ENCODE measurements at regions not wholly inside any gene's neighbourhood (a gene's known extent, or its start where the extent isn't known, plus 50 kb on each side); places are given as distances from the start of the nearest gene placed in this dataset.

DNA sequence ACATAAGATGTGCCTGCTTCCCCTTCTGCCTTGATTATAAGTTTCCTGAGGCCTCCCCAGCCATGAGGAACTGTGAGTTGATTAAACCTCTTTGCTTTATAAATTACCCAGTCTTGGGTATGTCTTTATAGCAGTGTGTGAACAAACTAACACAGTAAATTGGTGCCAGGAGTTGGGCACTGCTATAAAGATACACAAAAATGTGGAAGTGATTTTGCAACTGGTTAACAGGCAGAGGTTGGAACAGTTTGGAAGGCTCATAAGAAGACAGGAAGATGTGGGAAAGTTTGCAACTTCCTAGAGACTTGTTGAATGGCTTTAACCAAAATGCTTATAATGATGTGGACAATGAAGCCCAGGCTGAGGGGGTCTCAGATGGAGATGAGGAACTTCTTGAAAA, 264.1 kb downstream of the DACT1 start:
- TF ChIP-seq, protein P1, sequence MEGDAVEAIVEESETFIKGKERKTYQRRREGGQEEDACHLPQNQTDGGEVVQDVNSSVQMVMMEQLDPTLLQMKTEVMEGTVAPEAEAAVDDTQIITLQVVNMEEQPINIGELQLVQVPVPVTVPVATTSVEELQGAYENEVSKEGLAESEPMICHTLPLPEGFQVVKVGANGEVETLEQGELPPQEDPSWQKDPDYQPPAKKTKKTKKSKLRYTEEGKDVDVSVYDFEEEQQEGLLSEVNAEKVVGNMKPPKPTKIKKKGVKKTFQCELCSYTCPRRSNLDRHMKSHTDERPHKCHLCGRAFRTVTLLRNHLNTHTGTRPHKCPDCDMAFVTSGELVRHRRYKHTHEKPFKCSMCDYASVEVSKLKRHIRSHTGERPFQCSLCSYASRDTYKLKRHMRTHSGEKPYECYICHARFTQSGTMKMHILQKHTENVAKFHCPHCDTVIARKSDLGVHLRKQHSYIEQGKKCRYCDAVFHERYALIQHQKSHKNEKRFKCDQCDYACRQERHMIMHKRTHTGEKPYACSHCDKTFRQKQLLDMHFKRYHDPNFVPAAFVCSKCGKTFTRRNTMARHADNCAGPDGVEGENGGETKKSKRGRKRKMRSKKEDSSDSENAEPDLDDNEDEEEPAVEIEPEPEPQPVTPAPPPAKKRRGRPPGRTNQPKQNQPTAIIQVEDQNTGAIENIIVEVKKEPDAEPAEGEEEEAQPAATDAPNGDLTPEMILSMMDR (IDR thresholded peaks at IDR 0.05; ENCODE audit: extremely low read depth in 1 of 2, insufficient read depth in 1 of 2, low read depth in 1 of 2, low read length in 2 of 2) = no peak
- TF ChIP-seq POLR2A (IDR thresholded peaks at IDR 0.05; ENCODE audit: low read depth, low read length) = no peak
- TF ChIP-seq POLR2AphosphoS5 (IDR thresholded peaks at IDR 0.05; ENCODE audit: insufficient read depth, low read depth, low read length) = no peak
- no peak for TF ChIP-seq EZH2 (IDR thresholded peaks at IDR 0.05; ENCODE audit: borderline replicate concordance, low read depth, low read length, severe bottlenecking)
- TF ChIP-seq JUN (IDR thresholded peaks at IDR 0.05; ENCODE audit: borderline replicate concordance, insufficient read depth, insufficient read length, low read depth) = no peak
